Stimulated activated CD4-positive, alpha-beta T cell treated with anti-CD3 and anti-CD28 coated beads, Interleukin-1b, Interleukin-23, amount 100 ng/mL, for 4 hours (primary cell): ENCODE measurements at regions not wholly inside any gene's neighbourhood (a gene's known extent, or its start where the extent isn't known, plus 50 kb on each side); places are given as distances from the start of the nearest gene placed in this dataset.
"Not testable (repeated sequence)": the region's sequence is repeated elsewhere in the genome, so short reads cannot be mapped to it uniquely, and the experiment has no call there.

ENCODE experiments used
- DNase-seq, 2 donors: peaks; one replicate each; pipeline ENCODE4 v3.0.0-alpha.2; 2020; ENCODE audit warnings: low read depth in 2 of 2

GRCh38 chrX:130552444-130553073 is 150.8 kb downstream of the RBMX2 start:
- no peak for DNase-seq

- DNase-seq = no peak
These were observed 153.6 kb downstream of the RBMX2 start for GRCh38 chrX:130555341-130555740.

- no peak for DNase-seq
These were observed 154.0 kb downstream of the RBMX2 start for GRCh38 chrX:130555757-130556156.

GRCh38 chrX:130556951-130557350 is 155.2 kb downstream of the RBMX2 start:
- DNase-seq = no peak

- DNase-seq = no peak
These were observed 158.8 kb downstream of the RBMX2 start for GRCh38 chrX:130560544-130560943.

- DNase-seq = no peak
These were observed 160.1 kb downstream of the RBMX2 start for GRCh38 chrX:130561930-130562329.

GRCh38 chrX:130563476-130563875 is 161.7 kb downstream of the RBMX2 start:
- DNase-seq = no peak

- no peak for DNase-seq
These were observed 164.4 kb downstream of the RBMX2 start for GRCh38 chrX:130566028-130566683.

- DNase-seq = not testable (repeated sequence)
These were observed 171.2 kb downstream of the RBMX2 start for GRCh38 chrX:130573030-130573429.
